ENCODE measurements at regions not wholly inside any gene's neighbourhood (a gene's known extent, or its start where the extent isn't known, plus 50 kb on each side); places are given as distances from the start of the nearest gene placed in this dataset.

GRCh38 chr13:71018544-71018943, 848.5 kb downstream of the DACH1 start:
- TF ChIP-seq CTCF (conservative IDR thresholded peaks at IDR 0.05): no peak
- Histone ChIP-seq H3T11ph (ENCODE audit: low read length) (no peak overlapping the region), H2AFZ (ENCODE audit: low read length) (no peak overlapping the region), H2BK20ac (ENCODE audit: low read depth, low read length, poor library complexity, severe bottlenecking) (no peak overlapping the region), H4K91ac (ENCODE audit: insufficient read length, low read depth, low read length) (no peak overlapping the region), H4K8ac (replicated peaks; ENCODE audit: insufficient read length, low read depth, low read length) (no peak overlapping the region), H3K4me2 (ENCODE audit: insufficient read depth, insufficient read length, low read length) (no peak overlapping the region), H3K4ac (ENCODE audit: low read depth, low read length) (no peak overlapping the region), H2BK120ac (ENCODE audit: low read depth, low read length, poor library complexity, severe bottlenecking) (no peak overlapping the region), H3K23me2 (ENCODE audit: insufficient read length, low read depth, low read length, poor library complexity, severe bottlenecking) (no peaks in the 10 kb centered on the region), H4K20me1 (ENCODE audit: control insufficient read depth, insufficient read depth, insufficient read length) (no peaks in the 10 kb centered on the region), H3K9ac (ENCODE audit: extremely low read depth, insufficient read length, low read length) (no peak overlapping the region), H3K79me1 (ENCODE audit: insufficient read depth, low read depth, low read length, poor library complexity, severe bottlenecking) (no peaks in the 10 kb centered on the region), H3K4me1 (ENCODE audit: insufficient read depth, low read length) (no peaks in the 10 kb centered on the region), H2BK12ac (ENCODE audit: insufficient read length, low read depth, low read length) (no peak overlapping the region), H3K56ac (ENCODE audit: insufficient read length, low read depth, low read length) (no peak overlapping the region), H3K27ac (ENCODE audit: insufficient read length, low read depth, low read length) (no peak overlapping the region), H2BK5ac (ENCODE audit: insufficient read length, low read length) (no peak overlapping the region), H4K5ac (ENCODE audit: insufficient read length, low read depth, low read length) (no peak overlapping the region), H3K27me3 (ENCODE audit: insufficient read depth, low read length) (no peaks in the 10 kb centered on the region), H3K9me3 (ENCODE audit: control insufficient read depth, low read depth, low read length) (no peaks in the 10 kb centered on the region), H3K23ac (ENCODE audit: insufficient read length, low read depth, low read length) (no peak overlapping the region), H3K14ac (ENCODE audit: insufficient read depth, low read length) (no peak overlapping the region), H3K18ac (ENCODE audit: insufficient read length, low read depth, low read length) (no peak overlapping the region), H2AK5ac (ENCODE audit: insufficient read length, low read length) (no peak overlapping the region), H3K79me2 (ENCODE audit: insufficient read depth, low read length) (no peaks in the 10 kb centered on the region), H2BK15ac (ENCODE audit: low read depth, low read length) (no peak overlapping the region)
- peaks cover 5% of the 10 kb centered on the region for H3K27me3 Mint-ChIP-seq (ENCODE audit: low read depth)
- H3K4me3 Mint-ChIP-seq: no peak overlapping the region
- DNase-seq: no peak
- peaks cover 4 to 8% of the 10 kb centered on the region in 2 experiments for H3K4me1 Mint-ChIP-seq
- no peak overlapping the region for H3K27ac Mint-ChIP-seq
- no peaks in the 10 kb centered on the region for H3K9me3 Mint-ChIP-seq
- no peaks in the 10 kb centered on the region for H3K36me3 Mint-ChIP-seq (ENCODE audit: insufficient read depth in 1 of 3, low read depth in 3 of 3)
